OCI-LY7 (cell line): ENCODE measurements at regions not wholly inside any gene's neighbourhood (a gene's known extent, or its start where the extent isn't known, plus 50 kb on each side); places are given as distances from the start of the nearest gene placed in this dataset.

ENCODE experiments used
- BruUV-seq: library from RNA; stranded (reverse); fragments of 400-500 nt; replicated peaks from 2 replicates; lab custom pipeline; 2021; lab: Mats Ljungman, UMichigan
- CTCF ChIA-PET: fragments of 300-600 bp; sonication (Branson Sonifier 250); formaldehyde crosslinking; loops from one replicate; lab custom pipeline; 2022; ENCODE audit warnings: antibody characterized with exemption; ENCODE audit not compliant: unreplicated experiment; lab: Charles Lee
- POLR2A ChIA-PET: fragments of 300-600 bp; sonication (Branson Sonifier 250); formaldehyde crosslinking; loops from one replicate; lab custom pipeline; 2022; ENCODE audit warnings: antibody characterized with exemption; lab: Charles Lee
- DNase-seq: peaks from one replicate; pipeline ENCODE4 v3.0.0-alpha.2; 2015; ENCODE audit warnings: low spot score
- H2AFZ ChIP-seq: fragments of 200-600 bp; sonication (generic), shearing (Covaris generic); 2 replicates; pipeline ENCODE4 v1.6.1; 2014; ENCODE audit warnings: mild to moderate bottlenecking, antibody characterized with exemption, low read length, moderate library complexity
- H3K27ac ChIP-seq: fragments of 200-600 bp; sonication (generic); 2 replicates; pipeline ENCODE4 v1.5.1; 2014; ENCODE audit warnings: mixed run types, low read depth, mild to moderate bottlenecking, moderate library complexity, low read length, inconsistent platforms; ENCODE audit not compliant: poor library complexity, severe bottlenecking
- H3K36me3 ChIP-seq: fragments of 200-600 bp; sonication (generic); 2 replicates; pipeline ENCODE4 v1.6.1; 2014; ENCODE audit warnings: mild to moderate bottlenecking, antibody characterized with exemption, low read length, moderate library complexity, mixed read lengths; ENCODE audit not compliant: insufficient read depth
- H3K4me1 ChIP-seq: fragments of 200-600 bp; sonication (generic); 2 replicates; pipeline ENCODE4 v1.5.1; 2014; ENCODE audit warnings: mild to moderate bottlenecking, low read length; ENCODE audit not compliant: insufficient read depth, poor library complexity, severe bottlenecking
- H3K4me2 ChIP-seq: fragments of 200-600 bp; sonication (generic); 2 replicates; pipeline ENCODE4 v1.6.1; 2014; ENCODE audit warnings: mild to moderate bottlenecking, low read length
- H3K4me3 ChIP-seq: fragments of 200-600 bp; sonication (generic); 2 replicates; pipeline ENCODE4 v1.5.1; 2014; ENCODE audit warnings: mild to moderate bottlenecking, low read depth, low read length; ENCODE audit not compliant: poor library complexity, severe bottlenecking
- H3K79me2 ChIP-seq: fragments of 200-600 bp; sonication (generic); 2 replicates; pipeline ENCODE4 v1.6.1; 2016; ENCODE audit warnings: low read depth, mild to moderate bottlenecking, low read length, moderate library complexity, mixed read lengths; ENCODE audit not compliant: insufficient read depth
- H3K9me2 ChIP-seq: fragments of 200-600 bp; sonication (generic); 2 replicates; pipeline ENCODE4 v1.6.1; 2016; ENCODE audit warnings: mild to moderate bottlenecking, low read length, mixed read lengths; ENCODE audit not compliant: insufficient read depth
- H3K9me3 ChIP-seq: fragments of 200-600 bp; sonication (generic); 2 replicates; pipeline ENCODE4 v1.6.1; 2014; ENCODE audit warnings: mild to moderate bottlenecking, mixed run types, low read length, mixed read lengths
- H4K20me1 ChIP-seq: fragments of 200-600 bp; sonication (generic); 2 replicates; pipeline ENCODE4 v1.6.1; 2014; ENCODE audit warnings: mild to moderate bottlenecking, antibody characterized with exemption, low read length, moderate library complexity, mixed read lengths; ENCODE audit not compliant: insufficient read depth
- CTCF ChIP-seq: fragments of 200-600 bp; sonication (generic); conservative IDR thresholded peaks from 2 replicates; pipeline ENCODE4 v1.5.1; 2014; ENCODE audit warnings: mild to moderate bottlenecking, antibody characterized with exemption, low read length, moderate library complexity, mixed read lengths
- EZH2phosphoT487 ChIP-seq: fragments of 200-600 bp; sonication (generic); IDR thresholded peaks from 2 replicates; pipeline ENCODE4 v1.6.1; 2018; ENCODE audit warnings: low read depth, borderline replicate concordance, mild to moderate bottlenecking, mixed run types, antibody characterized with exemption, low read length, moderate library complexity, mixed read lengths
- intact Hi-C: fragments of 100-400 bp; cut with micrococcal nuclease; formaldehyde crosslinking; loops from one replicate; pipeline ENCODE4 v1.10.0; 2022; ENCODE audit not compliant: unreplicated experiment

GRCh38 chr11:91141655-91142054 lies 918.8 kb upstream of the CHORDC1 start:
- intact Hi-C loops = no loop called here
- no TSS peak for BruUV-seq
- no peak overlapping the region for H3K4me2 ChIP-seq
- ChIA-PET POLR2A (interaction anchor here (0.5 kb wide), 1 partner anchor 1478 kb away, joined by 3 read pairs; no protein-coding TSS in a partner anchor), CTCF (no interaction called here)
- no peak for TF ChIP-seq EZH2phosphoT487
- TF ChIP-seq CTCF = no peak
- no peaks in the 10 kb centered on the region for H4K20me1 ChIP-seq
- H3K79me2 ChIP-seq = no peaks in the 10 kb centered on the region
- H3K4me3 ChIP-seq = no peak overlapping the region
- H3K9me3 ChIP-seq = no peaks in the 10 kb centered on the region
- H2AFZ ChIP-seq = no peak overlapping the region
- no peak overlapping the region for H3K27ac ChIP-seq
- no peaks in the 10 kb centered on the region for H3K36me3 ChIP-seq
- no peaks in the 10 kb centered on the region for H3K9me2 ChIP-seq
- no peak for DNase-seq
- no peaks in the 10 kb centered on the region for H3K4me1 ChIP-seq

GRCh38 chr11:91136631-91137030 lies 913.8 kb upstream of the CHORDC1 start:
- intact Hi-C loops = no loop called here
- H3K4me1 ChIP-seq = no peaks in the 10 kb centered on the region
- DNase-seq = no peak
- BruUV-seq = no TSS peak
- H3K27ac ChIP-seq = no peak overlapping the region
- TF ChIP-seq EZH2phosphoT487 (no peak), CTCF (no peak)
- no peak overlapping the region for H3K4me3 ChIP-seq
- ChIA-PET POLR2A (no interaction called here), CTCF (no interaction called here)
- H3K4me2 ChIP-seq = no peak overlapping the region
- no peak overlapping the region for H2AFZ ChIP-seq
- H3K79me2 ChIP-seq = no peaks in the 10 kb centered on the region
- H4K20me1 ChIP-seq = no peaks in the 10 kb centered on the region
- no peaks in the 10 kb centered on the region for H3K36me3 ChIP-seq
- no peaks in the 10 kb centered on the region for H3K9me3 ChIP-seq
- H3K9me2 ChIP-seq = no peaks in the 10 kb centered on the region

GRCh38 chr11:91133361-91133760 lies 910.5 kb upstream of the CHORDC1 start:
- H3K4me2 ChIP-seq = no peak overlapping the region
- ChIA-PET POLR2A (no interaction called here), CTCF (no interaction called here)
- H3K4me1 ChIP-seq = no peaks in the 10 kb centered on the region
- H3K36me3 ChIP-seq = no peaks in the 10 kb centered on the region
- H2AFZ ChIP-seq = no peak overlapping the region
- H4K20me1 ChIP-seq = no peaks in the 10 kb centered on the region
- H3K4me3 ChIP-seq = no peak overlapping the region
- H3K79me2 ChIP-seq = no peaks in the 10 kb centered on the region
- no peak for DNase-seq
- TF ChIP-seq EZH2phosphoT487 (no peak), CTCF (no peak)
- no TSS peak for BruUV-seq
- intact Hi-C loops = no loop called here
- no peaks in the 10 kb centered on the region for H3K9me3 ChIP-seq
- no peak overlapping the region for H3K27ac ChIP-seq
- no peaks in the 10 kb centered on the region for H3K9me2 ChIP-seq
